ENCODE measurements at regions not wholly inside any gene's neighbourhood (a gene's known extent, or its start where the extent isn't known, plus 50 kb on each side); places are given as distances from the start of the nearest gene placed in this dataset.
"Not testable (repeated sequence)": the region's sequence is repeated elsewhere in the genome, so short reads cannot be mapped to it uniquely, and the experiment has no call there.

DNA sequence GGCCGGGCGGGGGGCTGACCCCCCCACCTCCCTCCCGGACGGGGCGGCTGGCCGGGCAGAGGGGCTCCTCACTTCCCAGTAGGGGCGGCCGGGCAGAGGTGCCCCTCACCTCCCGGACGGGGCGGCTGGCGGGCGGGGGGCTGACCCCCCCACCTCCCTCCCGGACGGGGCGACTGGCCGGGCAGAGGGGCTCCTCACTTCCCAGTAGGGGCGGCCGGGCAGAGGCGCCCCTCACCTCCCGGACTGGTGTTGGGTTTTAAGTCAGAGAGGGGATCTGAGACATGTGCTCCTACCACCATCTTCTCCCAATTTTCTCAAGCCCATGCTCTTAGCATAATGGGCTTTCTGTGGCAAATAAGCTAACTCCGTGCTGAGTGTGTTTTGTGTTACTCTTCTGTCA lies 87.5 kb upstream of the TMTC4 start:
- TF ChIP-seq, protein P1, sequence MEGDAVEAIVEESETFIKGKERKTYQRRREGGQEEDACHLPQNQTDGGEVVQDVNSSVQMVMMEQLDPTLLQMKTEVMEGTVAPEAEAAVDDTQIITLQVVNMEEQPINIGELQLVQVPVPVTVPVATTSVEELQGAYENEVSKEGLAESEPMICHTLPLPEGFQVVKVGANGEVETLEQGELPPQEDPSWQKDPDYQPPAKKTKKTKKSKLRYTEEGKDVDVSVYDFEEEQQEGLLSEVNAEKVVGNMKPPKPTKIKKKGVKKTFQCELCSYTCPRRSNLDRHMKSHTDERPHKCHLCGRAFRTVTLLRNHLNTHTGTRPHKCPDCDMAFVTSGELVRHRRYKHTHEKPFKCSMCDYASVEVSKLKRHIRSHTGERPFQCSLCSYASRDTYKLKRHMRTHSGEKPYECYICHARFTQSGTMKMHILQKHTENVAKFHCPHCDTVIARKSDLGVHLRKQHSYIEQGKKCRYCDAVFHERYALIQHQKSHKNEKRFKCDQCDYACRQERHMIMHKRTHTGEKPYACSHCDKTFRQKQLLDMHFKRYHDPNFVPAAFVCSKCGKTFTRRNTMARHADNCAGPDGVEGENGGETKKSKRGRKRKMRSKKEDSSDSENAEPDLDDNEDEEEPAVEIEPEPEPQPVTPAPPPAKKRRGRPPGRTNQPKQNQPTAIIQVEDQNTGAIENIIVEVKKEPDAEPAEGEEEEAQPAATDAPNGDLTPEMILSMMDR (conservative IDR thresholded peaks at IDR 0.05): not testable (repeated sequence)
- TF ChIP-seq ZFX (IDR thresholded peaks at IDR 0.05): not testable (repeated sequence)
